Jurkat, Clone E6-1 (cell line): ENCODE measurements at regions not wholly inside any gene's neighbourhood (a gene's known extent, or its start where the extent isn't known, plus 50 kb on each side); places are given as distances from the start of the nearest gene placed in this dataset.

ENCODE experiments used
- DNase-seq: peaks from one replicate; pipeline ENCODE4 v3.0.0-alpha.2; 2011; ENCODE audit warnings: low read depth, low spot score
- H3K4me3 ChIP-seq: 2 replicates; pipeline ENCODE4 v1.5.1; 2011; ENCODE audit warnings: mild to moderate bottlenecking, low read length, control low read depth, moderate library complexity

DNA sequence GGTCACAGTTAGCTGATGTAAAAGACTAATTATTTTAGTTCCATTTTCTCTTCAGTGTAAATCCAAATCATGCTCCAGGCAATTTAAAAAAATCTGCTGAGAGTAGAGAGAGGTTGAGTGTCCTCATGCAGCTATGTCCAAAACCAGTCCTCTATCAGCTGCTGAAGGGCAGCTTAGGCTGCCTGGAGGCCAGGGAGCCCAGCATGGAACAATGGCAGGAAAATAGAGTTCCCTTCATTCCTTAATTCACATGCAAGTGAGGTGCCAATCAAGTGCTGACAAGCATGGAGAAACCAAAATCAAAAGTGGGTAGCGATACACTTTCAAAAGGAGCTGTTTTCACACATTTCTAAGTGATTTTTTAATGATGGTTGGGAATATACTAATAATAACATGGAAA lies 78.3 kb upstream of the POU5F2 start:
- H3K4me3 ChIP-seq: no peak overlapping the region
- DNase-seq: no peak

DNA sequence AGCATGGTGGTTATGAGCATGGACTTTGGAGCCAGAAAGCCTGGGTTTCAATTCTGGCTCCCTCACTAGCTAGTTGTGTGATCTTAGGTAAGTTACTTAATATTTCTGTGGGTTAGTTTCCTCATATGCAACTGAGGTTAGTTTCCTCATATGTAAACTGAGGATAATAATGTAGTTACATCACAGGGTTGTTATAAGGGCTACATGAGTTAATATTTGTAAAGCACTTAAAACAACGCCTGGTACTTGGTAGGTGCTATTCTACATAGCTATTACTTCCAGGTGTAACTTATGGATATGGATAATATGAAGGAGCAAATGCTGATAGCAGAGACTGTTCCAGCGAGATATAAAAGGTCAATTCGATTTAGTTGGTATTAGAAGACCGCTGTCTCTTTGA lies 69.4 kb upstream of the POU5F2 start:
- DNase-seq: no peak
- no peak overlapping the region for H3K4me3 ChIP-seq

DNA sequence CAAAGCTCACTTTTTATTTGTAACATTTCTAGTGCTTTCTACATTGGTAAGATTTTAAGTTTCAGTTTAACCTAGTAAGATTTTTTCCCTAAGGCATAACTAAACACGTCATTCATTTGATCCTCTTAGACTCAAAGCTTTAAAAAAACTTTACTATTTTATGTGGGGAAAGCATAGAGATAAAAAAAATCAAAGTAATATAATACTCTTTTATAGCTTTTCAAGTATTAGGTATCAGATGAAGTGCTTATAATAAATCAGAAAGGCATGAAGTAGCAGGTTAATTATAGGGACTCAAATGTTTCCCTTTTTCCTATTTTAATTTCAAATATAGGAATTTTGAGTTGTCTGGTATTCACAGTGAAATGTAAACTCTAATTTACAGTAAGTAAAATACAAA lies 68.0 kb upstream of the POU5F2 start:
- DNase-seq: no peak
- H3K4me3 ChIP-seq: no peak overlapping the region

- no peak overlapping the region for H3K4me3 ChIP-seq
- no peak for DNase-seq
Observed at GRCh38 chr5:93807846-93808245, 66.4 kb upstream of the POU5F2 start.

DNA sequence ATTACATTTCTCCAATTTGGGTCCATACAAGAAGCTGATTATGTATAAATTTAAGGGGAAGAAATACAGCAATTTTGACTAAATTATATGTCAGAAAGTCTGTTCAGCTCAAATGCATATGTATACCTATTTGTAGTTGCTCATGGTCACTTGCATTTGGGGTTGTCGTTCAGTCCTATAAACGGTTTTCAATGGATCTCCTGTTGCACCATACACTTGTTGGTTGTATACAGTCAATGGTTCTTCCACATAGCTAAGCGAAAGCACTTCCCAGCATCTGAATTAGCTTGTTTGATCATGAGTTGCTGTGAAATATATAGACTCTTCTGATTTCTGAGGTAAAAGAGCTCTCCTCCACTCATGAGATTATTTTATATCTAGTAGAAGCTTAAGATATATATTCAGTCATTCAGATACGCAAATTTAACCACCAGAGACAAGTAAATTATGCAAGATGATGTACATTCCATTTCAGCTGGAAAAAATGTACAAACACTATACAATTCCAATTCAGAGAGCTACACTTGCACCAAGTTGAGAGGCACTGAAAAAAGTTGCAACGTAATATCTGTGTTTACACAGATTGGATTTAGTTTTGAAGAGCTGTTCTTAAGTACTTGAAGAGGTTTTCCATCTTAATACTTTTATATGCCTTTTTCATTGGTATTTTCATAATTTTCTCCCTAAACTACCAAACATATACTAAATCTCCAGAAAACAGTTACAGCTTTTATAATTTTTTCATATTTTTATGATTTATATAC lies 64.4 kb upstream of the POU5F2 start:
- no peak overlapping the region for H3K4me3 ChIP-seq
- DNase-seq: no peak

DNA sequence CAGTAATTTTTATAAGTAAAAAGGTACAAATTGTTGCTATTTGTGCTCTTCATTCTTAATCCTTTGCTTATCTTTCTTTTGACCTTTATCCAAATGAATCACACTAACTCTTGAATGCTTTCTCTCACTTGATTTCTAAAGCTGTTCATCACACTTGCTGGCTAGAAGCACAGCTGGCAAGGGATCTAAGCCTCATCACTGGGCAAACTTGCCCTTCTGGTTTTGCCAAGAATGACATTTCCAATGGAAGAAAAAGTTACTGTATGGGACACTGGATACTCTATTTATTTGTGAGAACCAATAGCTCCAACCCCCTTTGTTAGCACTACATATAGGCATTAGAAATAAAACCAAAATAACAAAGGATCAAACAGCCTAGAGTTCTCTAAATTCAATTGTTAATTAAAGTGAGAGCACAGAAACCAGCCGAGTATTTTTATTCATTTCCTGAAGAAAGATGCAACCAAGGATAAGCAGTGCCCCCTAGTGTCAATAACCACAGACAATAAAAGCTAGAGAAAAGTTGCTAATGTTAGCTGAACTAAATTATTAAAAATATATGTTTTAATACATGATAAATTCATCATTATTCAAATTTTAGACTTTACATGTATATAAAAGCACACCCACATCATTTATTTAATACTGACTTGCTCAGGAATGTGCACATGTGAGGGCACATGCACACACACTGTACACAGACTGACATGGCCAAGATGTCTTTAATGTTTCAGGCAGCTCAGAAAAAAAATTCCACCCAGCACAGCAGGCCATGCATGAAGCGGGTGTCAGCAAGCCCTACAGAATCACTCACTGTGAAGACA lies 59.8 kb upstream of the POU5F2 start:
- no peak overlapping the region for H3K4me3 ChIP-seq
- peak; percentile 28 for DNase-seq

DNA sequence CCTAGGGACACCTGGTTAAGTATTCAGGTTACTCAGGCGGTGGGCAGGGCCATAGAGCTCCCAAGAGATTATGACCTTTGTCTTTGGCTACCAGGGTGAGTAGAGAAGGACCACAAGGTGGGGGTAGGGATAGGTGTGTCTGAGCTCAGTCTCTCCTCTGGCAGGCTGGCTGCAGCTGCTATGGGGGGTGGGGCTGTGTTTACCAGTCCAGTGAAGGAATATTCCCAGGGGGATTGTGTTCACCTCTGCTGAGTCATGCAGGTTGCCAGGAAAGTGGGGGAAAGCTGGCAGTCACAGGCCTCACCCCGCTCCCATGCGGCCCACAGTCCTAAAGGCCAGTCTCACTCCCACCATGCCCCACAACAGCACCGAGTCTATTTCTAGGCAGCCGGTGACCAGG lies 53.6 kb upstream of the POU5F2 start:
- H3K4me3 ChIP-seq: no peak overlapping the region
- no peak for DNase-seq

GRCh38 chr5:93793159-93793781 lies 51.9 kb upstream of the POU5F2 start:
- no peak for DNase-seq
- no peak overlapping the region for H3K4me3 ChIP-seq

- H3K4me3 ChIP-seq: no peak overlapping the region
- no peak for DNase-seq
Observed at GRCh38 chr5:93791518-93791972, 50.1 kb upstream of the POU5F2 start.
